Suppressor macrophage treated with lipopolysaccharide for 1 hour (primary cell): ENCODE measurements at regions not wholly inside any gene's neighbourhood (a gene's known extent, or its start where the extent isn't known, plus 50 kb on each side); places are given as distances from the start of the nearest gene placed in this dataset.
"Not testable (repeated sequence)": the region's sequence is repeated elsewhere in the genome, so short reads cannot be mapped to it uniquely, and the experiment has no call there.

Experiments
- DNase-seq, 3 donors: peaks; one replicate each; pipeline ENCODE4 v3.0.0-alpha.2; 2020 to 2022

DNA sequence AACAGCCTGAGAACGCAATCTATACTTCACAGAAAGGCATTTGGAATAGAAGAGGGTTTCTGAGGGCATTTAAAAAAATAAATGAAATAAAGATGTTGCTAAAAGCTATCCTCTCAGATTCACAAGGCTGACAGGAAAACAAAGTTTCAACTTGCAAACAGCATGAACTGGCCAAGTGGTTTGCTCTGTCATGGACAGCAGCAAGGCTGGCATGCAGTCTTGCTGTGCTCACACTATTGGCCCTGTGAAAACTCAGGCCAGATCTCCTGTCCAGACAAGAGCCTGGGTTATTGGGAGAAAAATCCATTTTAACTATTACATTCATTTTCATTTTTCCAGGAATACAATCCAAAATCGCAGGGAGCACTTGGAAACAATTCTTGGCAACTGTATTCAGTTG, 506.2 kb upstream of the SLC35B3 start:
- no peak for DNase-seq

GRCh38 chr6:8940356-8940755, 505.0 kb upstream of the SLC35B3 start:
- DNase-seq, result no peak

GRCh38 chr6:8939615-8940014, 504.3 kb upstream of the SLC35B3 start:
- DNase-seq, result no peak

DNA sequence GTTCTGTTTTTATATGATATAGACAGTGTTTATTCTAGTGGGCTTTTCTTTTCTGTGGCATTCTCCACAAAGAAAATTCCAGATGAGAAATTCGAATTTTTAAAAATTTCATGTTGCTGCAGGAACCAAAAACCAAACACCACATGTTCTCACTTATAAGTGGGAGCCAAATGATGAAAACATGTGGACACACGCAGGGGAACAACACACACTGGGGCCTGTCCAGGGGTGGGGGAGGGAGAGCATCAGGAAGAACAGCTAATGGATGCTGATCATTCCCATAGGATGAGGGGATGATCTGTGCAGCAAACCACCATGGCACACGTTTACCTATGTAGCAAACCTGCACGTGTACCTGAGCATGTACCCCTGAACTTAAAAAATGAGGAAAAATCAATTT, 499.0 kb upstream of the SLC35B3 start:
- no peak for DNase-seq

DNA sequence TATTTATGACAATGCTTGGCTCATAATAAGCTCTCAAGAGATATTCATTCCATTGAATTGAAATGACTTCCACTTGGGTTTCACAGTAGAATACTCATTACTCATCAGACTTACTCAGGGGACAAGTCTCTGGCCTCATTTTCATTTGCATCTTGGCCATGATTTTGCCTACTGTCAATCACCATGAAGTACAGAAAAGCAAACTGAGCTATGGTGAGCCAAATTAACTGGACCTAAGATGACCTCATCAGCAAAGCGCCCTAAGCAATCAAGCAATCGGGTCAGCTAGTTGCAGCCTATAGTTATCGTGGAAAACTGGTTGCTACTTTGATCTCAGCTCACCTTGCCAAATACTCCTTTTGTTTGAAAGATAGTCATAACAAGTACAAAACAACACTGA, 494.7 kb upstream of the SLC35B3 start:
- DNase-seq, result no peak

DNA sequence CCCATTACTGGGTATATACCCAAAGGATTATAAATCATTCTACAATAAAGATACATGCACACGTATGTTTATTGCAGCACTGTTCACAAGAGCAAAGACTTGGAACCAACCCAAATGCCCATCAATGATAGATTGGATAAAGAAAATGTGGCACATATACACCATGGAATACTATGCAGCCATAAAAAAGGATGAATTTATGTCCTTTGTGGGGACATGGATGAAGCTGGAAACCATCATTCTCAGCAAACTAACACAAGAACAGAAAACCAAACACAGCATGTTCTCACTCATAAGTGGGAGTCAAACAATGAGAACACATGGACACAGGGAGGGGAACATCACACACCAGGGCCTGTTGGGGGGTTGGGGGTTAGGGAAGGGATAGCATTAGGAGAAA, 484.9 kb upstream of the SLC35B3 start:
- DNase-seq, result not testable (repeated sequence)

DNA sequence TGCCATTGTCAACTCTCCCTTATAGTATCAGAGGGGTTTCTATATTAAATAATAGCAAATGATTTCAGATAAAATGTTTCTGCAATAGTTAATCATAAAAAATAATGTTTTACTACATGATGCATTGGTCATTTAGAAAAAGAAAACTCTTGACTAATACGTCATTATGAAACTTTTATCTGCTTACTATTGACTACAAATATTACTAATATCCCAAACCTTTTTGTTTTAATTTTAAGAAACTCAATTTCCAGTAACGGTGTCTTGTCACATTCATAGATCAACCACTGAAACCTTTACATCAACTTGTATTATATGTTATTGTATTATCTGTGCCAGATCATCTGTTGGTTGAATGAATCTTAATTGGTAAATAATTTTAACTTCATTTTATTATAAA, 482.9 kb upstream of the SLC35B3 start:
- no peak for DNase-seq

GRCh38 chr6:8914700-8915099, 479.4 kb upstream of the SLC35B3 start:
- no peak for DNase-seq

- DNase-seq, result no peak
Observed at GRCh38 chr6:8908638-8909037, 473.3 kb upstream of the SLC35B3 start.

GRCh38 chr6:8906699-8907098, 471.4 kb upstream of the SLC35B3 start:
- no peak for DNase-seq

- no peak for DNase-seq
Observed at GRCh38 chr6:8905757-8906156, 470.4 kb upstream of the SLC35B3 start.

- peak in 1 of 3 donors; percentile 3 for DNase-seq
Observed at GRCh38 chr6:8904754-8905153, 469.4 kb upstream of the SLC35B3 start.

DNA sequence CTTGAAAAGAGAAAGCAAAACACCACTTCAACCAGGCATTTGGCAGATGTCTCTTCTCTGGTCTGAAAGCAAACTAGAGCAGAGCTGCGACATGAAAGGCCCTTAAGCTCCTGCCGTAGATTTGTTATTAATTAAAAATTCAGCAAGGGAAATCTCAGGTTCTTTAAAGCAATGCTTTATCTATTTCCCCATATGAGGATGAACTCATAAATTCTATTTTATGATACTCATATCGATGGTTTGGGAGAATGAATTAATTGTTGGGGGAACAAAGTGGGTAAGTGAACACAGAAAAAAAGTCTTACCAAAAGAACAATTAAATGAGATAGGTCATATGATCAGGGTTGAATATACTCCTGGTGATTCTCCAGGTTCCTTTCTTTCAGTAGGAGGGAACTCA, 464.7 kb upstream of the SLC35B3 start:
- no peak for DNase-seq

DNA sequence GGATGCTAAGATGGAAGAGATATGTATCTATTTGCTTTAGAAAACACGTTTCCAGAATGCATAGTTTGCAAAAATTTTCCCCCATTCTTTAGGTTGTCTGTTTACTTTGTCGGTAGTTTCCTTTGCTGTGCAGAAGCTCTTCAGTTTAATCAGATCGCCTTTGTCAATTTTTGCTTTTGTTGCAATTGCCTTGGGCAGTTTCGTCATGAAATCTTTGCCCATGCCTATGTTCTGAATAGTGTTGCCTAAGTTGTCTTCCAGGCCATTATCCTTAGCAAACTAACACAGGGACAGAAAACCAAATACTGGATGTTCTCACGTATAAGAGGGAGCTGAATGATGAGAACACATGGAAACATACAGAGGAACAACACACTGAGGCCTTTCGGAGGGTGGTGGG, 454.2 kb upstream of the SLC35B3 start:
- no peak for DNase-seq

GRCh38 chr6:8888468-8888867, 453.1 kb upstream of the SLC35B3 start:
- DNase-seq, result peak; percentile 36 to 56 (median 41)

DNA sequence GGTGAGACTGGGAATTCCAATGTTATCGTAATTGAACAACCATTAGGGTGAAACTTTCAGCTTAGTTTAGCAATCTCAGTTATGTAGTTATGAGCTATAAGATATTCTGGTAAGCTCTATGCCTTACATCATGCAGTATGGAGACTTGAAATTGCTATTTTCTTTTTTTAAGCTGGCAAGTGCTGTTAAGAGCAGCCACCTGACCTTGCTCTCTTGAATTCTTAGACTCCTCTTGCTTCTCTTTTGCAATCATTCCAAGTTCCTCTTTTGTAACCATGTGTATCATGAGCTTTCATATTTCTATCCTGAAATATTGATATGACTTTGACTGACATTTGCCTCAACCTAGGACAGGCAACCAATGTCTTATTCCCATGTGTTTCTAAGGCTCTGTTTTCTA, 446.3 kb upstream of the SLC35B3 start:
- peak; percentile 52 to 65 (median 64) for DNase-seq

- peak; percentile 34 to 48 (median 40) for DNase-seq
Observed at GRCh38 chr6:8879334-8879733, 444.0 kb upstream of the SLC35B3 start.

- peak in 1 of 3 donors; percentile 14 for DNase-seq
Observed at GRCh38 chr6:8875986-8876385, 440.6 kb upstream of the SLC35B3 start.

GRCh38 chr6:8872589-8872988, 437.2 kb upstream of the SLC35B3 start:
- no peak for DNase-seq

DNA sequence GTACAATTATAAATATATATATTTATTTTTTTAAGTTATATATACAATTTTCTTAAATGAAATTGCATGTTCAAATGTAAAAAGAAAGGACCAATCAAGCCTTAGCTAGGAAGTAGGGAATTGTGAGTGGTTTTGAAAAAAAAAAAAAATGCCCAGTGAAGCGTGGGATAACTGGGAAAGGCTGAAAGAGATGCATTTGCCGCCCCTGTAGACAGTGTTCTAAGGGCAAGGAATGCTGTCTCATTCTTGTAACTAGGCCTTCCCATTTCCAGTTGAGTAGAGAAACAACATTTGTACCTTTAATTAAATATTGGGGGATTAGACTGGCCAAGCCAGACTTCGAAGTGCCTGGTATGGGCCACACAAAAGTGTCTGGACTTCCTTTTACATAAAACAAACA, 430.1 kb upstream of the SLC35B3 start:
- no peak for DNase-seq

DNA sequence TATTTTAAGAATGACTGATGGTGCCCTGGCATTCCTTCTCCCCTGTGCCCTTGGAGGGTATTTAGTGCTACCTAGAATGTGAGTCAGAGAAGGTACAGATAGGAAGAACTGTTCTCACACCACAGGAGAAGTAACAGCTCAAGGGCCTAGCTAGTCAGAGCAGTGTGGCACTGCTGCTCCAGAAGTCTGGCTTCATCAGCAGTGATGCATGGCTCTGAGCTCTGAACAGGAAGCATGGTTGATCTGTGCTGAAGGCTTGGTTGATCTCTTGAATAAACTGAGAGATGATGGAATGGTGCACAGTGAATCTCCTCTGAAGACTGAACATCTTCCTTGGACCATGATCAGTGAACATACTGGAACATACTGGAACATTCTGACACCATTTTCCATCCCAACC, 425.3 kb upstream of the SLC35B3 start:
- no peak for DNase-seq

- no peak for DNase-seq
Observed at GRCh38 chr6:8859501-8859900, 424.2 kb upstream of the SLC35B3 start.

DNA sequence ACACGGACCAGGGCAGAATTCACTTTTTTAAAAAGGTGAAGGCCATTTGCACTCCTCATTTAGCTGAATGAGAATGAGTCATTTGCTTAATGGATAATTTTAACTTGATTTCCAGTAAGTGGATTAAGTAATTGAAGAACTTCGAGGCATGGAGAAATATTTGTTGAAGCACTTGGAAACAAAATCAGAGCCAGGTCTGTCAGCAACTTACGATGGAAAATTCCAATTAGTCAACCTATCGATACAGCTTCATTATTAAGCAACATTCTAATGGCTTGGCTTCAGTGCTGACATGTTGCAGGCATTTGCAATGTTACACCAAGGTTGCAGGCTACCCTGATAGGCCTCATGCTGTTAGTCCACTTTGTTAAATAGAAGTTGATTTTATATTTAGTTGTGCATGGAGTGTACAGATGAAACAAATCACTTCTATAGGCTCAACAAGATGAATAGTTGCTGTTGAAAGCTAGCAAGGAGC, 423.5 kb upstream of the SLC35B3 start:
- DNase-seq, result no peak

DNA sequence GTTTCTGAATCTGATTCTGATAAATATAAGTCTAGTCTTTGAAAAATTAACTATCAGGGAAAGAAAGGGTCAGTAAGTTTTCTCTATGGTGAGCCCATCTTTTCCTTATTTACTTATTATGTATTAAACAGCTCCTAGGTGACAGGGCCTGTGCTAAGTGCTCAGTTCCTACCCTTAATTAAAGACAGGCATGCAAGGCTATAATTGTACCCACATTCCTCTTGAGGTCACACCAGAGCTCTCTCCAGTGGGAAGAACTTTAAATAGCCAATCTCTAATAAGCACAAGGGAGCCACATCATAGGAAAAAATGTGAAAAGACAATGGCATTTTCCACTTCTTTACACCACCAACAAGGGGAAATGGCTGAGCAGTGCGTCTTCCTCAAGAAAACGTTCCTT, 421.8 kb upstream of the SLC35B3 start:
- no peak for DNase-seq

- peak in 1 of 3 donors; percentile 3 for DNase-seq
Observed at GRCh38 chr6:8855411-8855810, 420.1 kb upstream of the SLC35B3 start.

DNA sequence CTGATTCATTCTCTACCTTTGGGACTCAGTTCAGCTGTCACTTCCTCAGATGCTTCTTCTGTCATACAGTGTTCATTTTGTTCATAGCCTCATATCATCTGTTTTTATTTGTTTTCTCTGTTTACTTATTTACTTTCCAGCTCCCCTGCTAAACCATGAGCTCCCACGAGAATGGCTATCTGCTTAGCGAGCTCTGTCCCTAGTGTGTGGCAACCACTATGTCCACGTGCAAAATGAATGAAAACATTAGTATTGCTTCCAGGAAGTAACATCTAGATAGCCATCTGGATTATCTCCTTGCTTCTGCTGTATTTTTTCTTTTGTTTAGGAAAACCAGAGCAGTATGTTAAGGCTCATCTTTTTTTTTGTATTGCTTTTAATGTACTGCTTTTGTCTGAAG, 417.0 kb upstream of the SLC35B3 start:
- no peak for DNase-seq
